Stimulated activated CD8-positive, alpha-beta memory T cell treated with anti-CD3 and anti-CD28 coated beads, Interleukin-12 subunit alpha, Interleukin-12 subunit beta, amount 100 ng/mL, for 24 hours (primary cell): ENCODE measurements at regions not wholly inside any gene's neighbourhood (a gene's known extent, or its start where the extent isn't known, plus 50 kb on each side); places are given as distances from the start of the nearest gene placed in this dataset.

ENCODE experiments used
- DNase-seq: peaks from one replicate; pipeline ENCODE4 v3.0.0-alpha.2; 2020; ENCODE audit errors: extremely low read depth

DNA sequence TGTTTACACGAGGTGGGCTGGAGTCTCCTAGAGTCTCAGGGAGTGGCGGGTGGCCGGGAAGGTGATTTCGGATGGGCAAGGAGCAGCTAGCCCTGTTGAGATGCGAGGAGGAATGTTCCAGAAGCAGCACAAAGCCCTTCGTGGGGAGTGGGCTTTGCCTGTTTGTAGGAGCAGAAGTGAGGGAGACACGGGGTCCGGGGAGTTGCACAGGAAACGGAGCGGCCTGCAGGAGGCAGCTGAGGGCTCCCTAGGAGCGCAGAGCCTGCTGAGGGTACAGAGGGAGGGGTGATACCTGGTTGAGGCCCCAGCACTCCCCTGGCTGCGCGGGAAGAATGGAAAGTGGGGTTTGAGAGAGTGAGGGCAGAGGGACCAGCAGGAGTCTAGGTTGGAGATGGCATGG, 847.2 kb downstream of the TBC1D22A start:
- DNase-seq, result no peak

- no peak for DNase-seq
These were observed 846.0 kb downstream of the TBC1D22A start for GRCh38 chr22:47608421-47608820.

GRCh38 chr22:47607486-47607885, 845.0 kb downstream of the TBC1D22A start:
- DNase-seq, result no peak

DNA sequence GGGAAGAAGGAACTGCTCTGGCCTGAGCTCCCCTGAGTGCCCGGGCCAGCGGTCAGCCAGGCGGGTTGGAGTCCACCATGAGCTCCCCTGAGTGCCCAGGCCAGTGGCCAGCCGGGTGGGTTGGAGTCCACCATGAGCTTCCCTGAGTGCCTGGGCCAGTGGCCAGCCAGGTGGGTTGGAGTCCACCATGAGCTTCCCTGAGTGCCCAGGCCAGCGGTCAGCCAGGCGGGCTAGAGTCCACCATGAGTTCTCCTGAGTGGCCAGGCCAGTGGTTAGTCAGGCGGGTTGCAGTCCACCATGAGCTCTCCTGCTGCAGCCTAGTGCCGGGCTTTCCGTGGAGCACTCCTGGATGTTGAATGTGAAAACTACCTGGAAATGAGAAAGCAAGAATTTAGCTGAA, 844.0 kb downstream of the TBC1D22A start:
- DNase-seq, result no peak

- DNase-seq, result no peak
These were observed 843.4 kb downstream of the TBC1D22A start for GRCh38 chr22:47605886-47606285.

DNA sequence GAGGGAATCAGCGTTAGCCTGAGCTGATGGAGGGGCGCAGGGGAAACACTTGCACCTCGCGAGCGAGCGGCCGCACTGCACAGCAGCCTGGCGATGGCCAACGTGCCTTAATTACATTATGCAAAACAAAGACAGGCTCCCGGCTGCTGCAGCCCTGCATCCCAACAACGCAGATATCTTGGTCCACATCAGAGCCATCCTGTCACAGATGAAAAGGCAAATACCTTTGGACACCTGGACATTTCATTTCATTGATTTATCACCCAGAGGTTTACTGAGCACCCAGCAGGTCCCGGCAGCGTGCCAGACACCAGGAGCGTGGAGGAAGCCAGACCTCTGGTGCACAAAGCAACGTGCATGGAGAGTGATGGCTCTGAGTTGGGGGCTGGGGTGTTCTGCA, 843.0 kb downstream of the TBC1D22A start:
- DNase-seq, result no peak

- DNase-seq, result no peak
These were observed 842.1 kb downstream of the TBC1D22A start for GRCh38 chr22:47604563-47604962.

DNA sequence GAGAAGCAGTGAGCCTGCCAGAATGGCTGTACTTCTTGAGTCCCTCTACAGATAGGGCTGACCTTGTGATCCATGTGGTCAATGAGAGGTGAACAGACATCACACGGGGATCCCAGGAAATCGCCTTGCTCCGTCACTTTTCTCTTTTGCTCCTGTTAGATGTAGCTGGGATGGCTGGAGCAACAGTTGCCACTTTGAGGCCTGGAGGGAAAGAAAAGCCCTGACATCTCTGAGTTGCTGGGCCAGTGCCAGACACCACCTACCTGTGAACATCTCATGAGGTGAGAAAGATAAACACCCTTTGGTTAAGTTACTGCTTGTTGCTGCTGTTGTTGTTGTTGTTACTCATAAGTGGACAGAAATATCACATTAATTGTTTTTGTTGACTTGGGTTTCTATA, 840.3 kb downstream of the TBC1D22A start:
- DNase-seq, result no peak

DNA sequence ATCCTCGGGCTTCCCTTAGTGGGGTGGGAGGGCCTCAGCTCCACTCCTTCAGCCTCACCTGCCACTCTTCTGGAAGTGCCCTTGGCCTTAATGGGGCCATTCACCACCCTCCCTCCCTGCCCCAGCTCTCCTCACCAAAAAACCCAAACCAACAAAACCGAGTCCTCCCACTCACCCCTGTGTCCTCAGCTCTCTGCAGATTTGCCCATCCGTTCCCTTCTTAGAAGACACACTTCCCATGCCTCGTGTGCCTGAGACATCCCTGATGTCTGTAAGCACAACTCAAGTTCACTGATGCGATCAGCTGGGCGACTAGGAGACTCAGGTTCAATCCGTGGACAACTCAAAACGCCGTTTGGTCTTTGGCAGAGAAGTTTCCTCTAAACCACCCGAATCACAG, 839.2 kb downstream of the TBC1D22A start:
- no peak for DNase-seq

DNA sequence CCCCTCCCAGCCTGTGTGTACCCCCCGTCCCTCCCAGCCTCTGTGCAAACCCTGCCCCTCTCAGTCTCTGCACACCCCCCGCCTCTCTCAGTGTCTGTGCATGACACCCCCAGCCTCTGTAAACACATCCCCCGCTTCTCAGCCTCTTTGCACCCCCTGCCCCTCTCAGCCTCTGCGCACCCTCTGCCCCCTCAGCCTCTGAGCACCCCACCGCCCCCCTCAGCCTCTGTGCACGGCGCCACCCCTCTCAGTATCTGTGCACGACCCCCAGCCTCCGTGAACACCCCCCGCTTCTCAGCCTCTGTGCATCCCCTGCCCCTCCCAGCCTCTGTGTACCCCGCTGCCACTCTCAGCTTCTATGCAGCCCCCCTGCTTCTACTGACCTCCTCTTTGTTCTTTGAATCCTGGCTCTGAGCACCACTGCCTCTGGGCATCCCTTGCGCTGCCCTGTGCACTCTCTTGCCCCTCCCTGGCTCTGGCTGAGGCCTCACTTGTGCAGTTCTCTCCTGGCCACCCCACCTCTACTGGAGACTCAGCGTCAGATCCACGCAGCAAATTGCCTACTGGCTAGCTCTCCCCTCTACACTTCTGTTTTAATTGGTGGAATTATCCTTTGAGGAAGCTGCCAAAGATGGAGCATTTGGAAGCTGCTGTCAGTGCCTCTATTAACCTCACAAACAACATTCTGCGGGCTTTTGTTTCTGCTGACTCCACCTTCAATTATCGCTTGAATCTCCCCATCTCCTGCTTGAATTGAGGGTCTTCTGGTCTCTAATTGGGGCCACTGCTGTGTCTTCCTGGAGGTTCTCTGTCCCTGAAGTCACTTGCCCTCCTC, 838.6 kb downstream of the TBC1D22A start:
- DNase-seq, result no peak

DNA sequence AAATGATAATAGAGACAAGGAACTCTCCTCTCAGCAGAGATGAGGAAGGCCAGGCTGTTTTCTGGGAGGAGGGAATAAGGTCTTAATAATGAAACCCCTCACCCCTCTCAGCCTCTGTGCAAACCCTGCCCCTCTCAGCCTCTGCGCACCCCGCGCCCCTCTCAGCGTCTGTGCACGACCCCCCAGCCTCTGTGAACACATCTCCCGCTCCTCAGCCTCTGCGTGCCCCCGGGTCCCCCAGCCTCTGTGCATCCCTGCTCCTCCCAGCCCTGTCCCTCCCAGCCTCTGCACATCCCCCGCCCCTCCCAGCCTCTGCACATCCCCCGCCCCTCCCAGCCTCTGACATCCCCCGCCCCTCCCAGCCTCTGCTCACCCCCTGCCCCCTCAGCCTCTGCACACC, 837.8 kb downstream of the TBC1D22A start:
- no peak for DNase-seq

- no peak for DNase-seq
These were observed 837.3 kb downstream of the TBC1D22A start for GRCh38 chr22:47599753-47600152.

DNA sequence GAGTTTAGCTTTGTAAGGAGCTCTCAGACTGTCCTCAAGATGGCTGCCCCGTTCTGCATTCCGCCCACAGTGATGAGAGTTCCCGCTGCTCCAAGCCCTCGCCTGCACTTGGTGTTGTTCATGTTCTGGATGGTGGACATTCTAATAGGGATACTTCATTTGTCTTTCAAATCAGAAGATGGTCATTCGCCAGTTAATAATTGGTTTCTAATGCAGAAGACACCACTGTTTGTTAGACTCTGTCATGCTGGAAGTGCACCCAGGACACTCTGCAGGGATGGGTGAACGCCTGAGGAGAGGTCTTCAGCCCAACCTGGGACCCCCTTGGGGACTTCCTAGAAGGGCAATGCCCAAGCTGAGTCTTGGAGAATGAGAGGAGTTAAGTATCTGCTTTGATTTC, 836.4 kb downstream of the TBC1D22A start:
- no peak for DNase-seq

DNA sequence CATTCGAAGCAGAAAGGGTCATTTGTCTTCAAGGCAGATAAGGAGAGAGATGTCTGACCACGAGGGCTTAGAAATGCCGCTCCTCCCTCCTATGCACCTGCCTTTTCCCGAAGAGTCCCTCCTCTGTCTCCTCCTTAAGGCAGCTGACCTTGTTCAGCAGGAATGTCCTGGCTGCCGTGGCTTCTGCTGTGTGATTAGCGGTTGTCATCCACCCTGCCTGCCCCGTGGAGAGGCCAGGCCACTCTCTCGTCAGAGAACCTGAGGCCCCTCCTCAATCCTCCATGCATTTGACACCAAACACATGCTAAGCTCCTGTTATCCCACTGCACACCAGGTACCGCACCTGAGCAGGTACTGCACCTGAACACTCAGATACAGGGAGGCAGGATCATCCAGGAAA, 834.6 kb downstream of the TBC1D22A start:
- no peak for DNase-seq

DNA sequence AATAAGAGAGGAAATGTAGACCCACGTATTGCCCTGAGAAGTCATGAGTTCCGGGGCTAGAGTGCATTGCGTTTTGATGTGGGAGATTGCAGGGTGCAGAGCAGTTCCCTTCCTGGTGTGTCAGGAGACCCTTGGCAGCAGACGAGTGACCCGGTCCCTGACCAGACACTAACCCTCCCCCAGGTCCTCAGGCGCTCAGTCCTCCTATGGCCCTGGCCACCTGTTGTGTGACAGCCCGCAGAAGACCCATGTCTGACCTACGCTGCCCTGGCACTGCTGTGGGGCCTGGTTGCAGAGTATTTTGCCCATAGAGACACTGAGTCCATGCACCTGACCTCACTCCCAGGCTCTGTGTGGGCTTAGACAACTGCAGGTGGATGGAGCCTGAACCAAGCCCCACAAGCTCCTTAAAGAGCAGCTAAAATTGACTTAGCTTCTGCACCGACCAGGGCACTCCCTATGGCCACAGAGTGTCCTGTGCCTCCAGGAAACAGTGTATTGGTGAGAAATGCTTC, 833.8 kb downstream of the TBC1D22A start:
- DNase-seq, result no peak

- DNase-seq, result no peak
These were observed 832.5 kb downstream of the TBC1D22A start for GRCh38 chr22:47594836-47595521.

DNA sequence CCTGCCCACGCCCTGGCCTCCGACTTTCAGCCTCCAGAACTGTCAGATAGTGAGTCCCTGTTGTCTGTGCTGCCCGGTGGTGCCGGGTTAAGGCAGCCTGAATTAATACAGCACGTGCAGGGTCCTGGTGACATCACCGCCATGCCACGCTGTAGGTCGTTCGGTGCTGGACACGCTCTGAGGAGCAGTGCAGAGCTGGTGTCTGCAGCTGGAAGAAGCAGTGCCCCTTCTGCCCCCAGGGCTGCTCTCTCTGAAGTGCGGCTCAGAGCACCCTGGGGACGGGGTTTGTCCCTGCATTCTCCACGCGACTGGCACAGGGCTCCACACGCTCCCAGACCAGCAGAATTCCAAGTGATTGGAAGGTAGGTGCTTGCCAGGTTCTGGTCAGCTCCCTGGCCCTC, 831.5 kb downstream of the TBC1D22A start:
- DNase-seq, result no peak

- no peak for DNase-seq
These were observed 830.8 kb downstream of the TBC1D22A start for GRCh38 chr22:47593291-47593690.

GRCh38 chr22:47592791-47593190, 830.3 kb downstream of the TBC1D22A start:
- no peak for DNase-seq

DNA sequence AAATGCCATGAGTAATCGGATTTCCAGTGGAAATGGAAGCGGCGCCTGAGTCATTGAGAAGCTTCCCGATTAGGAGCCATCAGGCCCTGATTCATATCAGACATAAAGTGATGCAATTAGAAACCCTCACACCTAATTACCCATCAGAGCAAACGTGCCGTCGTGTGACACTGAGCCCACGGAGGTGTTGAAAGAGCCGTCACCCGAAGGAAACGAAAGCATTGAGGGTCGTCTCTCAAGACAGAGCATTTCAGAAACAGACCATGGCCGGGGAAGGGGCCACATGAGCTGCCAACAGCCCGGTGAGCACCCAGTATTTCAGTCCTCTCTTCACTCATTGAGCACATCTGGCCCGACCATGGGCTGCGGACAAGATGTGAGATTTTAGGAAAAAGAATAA, 829.3 kb downstream of the TBC1D22A start:
- DNase-seq, result no peak

DNA sequence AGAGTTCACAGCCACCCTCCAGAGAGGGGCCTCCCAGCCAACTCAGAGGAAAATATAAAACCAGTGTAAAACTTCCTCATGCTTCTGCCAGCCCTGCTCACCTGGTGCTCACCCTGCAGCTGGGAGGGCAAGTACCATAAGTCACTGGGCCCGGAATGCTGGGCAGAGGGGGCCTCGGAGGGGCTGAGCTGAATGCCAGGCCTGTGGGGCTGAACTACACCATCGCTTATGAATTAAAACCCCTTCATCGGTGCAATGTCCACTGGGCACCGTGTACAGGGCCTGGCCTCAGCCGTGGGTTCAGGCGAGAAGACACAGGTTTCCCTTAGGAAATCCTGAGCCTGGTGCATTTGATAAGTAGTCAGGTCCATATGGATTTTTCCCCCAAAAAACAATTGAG, 828.6 kb downstream of the TBC1D22A start:
- no peak for DNase-seq

- no peak for DNase-seq
These were observed 827.1 kb downstream of the TBC1D22A start for GRCh38 chr22:47589271-47590250.
